HG03439 (cell line): ENCODE measurements at regions not wholly inside any gene's neighbourhood (a gene's known extent, or its start where the extent isn't known, plus 50 kb on each side); places are given as distances from the start of the nearest gene placed in this dataset.
A peak's percentile ranks its signal among the peaks of the same experiment; 100 is the strongest.
"Not testable (repeated sequence)": the region's sequence is repeated elsewhere in the genome, so short reads cannot be mapped to it uniquely, and the experiment has no call there.

Source experiments
- ATAC-seq: cut with Tn5 transposase; IDR thresholded peaks from one replicate; pipeline ENCODE4 v1.9.1; 2021; ENCODE audit warnings: mild to moderate bottlenecking, moderate library complexity; ENCODE audit not compliant: unreplicated experiment

DNA sequence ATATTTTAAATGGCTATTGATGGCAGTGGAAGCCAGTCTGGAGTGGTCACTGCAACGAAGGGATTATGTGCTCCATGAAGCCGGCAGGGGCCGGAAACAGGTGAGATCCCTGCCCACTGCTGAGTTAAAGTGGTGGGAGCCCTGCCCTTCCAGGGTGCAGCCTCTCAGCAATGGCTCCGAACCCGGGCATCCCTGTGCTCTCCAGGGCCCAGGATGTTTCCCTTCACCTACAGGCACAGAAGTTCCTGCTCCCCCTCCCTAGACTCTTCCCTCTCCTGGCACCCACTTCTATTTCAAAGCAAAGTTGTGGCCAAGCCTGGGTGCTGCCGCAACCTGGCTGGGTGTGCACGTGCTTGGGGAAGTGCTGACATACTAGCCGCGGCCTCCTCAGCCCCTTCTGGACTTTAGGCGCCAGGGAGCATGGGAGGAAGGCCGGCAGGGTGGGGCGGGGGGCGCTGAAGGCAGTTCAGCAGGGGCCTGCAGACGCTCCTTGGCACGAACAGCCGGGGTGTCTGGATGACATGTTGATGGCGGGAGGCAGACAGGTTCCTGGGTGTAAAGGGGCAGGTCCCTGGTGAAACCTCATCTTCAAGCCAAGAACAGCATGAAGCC is 452.3 kb downstream of the HTR1B start:
- ATAC-seq = no peak

DNA sequence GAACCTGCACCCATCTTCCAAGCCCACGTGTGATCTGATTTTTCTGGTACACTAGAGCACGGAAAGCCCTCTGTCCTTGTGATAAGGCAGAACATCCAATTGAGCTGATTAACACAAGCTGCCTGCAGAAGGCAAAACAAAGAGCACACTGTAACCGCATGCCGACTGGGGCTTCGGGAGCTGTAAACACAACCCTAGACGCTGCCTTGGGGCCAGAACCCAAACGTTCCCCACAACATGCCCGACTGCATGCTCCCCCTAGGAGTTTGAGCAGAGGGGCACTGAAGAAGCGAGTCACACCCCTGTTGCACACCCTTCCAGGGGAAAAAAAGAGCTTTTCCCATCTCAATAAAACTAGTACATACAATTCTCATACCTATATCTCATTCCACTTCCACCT is 470.7 kb downstream of the HTR1B start:
- no peak for ATAC-seq

DNA sequence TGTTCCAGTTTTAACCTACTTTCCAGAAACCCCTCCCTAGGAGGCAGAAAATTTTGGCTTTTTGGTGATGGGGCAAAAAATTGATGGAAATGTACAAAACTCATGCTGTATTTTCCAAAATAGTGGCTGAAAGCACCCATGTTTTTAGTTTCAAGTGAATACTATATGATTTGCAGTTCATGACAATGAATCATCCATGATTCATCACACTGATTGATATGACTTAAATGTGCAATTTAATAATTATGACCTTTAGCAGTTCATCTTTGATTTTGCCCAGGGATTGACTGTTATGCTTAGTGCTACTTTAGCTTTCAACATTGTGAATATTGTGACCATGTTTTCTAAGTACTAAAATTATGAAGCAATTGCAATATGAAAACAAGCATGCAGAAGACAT is 478.7 kb downstream of the HTR1B start:
- ATAC-seq = no peak

DNA sequence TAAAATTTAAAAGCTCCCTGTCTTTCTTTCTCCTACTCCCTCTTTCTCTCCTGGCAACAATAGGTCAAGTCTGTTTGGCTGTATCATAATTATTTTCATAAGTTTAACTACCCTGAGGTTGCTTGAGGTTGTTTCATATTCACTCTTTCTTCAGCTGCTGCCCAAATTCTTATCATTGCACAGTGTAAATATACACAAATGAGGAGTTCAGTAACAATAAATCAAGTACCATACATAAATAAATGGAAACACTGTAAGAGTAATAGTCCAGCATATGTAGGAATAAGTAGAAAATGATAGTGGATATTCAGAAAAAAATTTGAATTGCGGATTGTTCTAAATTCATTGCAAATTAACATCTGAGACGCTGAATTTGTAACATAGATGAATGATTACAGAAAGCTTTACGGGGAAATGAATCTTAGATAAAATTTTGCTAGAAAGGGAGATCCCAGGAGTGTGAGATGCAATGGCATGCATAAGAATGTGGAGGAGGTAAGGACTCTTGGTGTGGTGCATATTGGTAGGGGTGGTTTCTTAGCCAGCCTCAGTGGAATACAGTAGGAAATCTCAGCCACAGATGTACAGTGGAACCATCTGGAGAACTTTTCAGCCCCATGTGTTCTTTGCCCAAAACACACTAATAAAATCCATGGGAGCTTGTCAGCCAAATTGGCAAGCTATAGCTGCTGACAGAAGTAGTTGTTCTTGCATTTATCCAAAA is 480.7 kb downstream of the HTR1B start:
- no peak for ATAC-seq

DNA sequence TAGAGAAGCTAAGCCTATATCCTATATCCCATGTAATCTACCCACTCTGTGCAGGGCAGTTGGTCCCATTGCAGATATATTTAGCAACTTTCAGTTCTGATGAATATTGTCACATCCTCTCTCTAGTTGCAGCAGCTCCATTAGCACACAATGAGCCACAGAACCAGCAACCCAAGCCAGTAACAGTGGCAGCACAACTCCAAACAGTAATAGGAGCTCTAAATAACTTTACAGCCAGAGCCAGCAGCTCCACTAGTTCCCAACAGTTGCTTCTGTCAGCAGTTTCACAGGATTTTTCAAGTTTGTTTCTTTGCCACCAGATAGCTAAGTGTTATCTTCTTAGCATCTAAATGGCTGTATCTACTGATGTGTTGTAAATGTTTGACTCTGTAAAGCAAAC is 490.8 kb downstream of the HTR1B start:
- ATAC-seq = no peak

DNA sequence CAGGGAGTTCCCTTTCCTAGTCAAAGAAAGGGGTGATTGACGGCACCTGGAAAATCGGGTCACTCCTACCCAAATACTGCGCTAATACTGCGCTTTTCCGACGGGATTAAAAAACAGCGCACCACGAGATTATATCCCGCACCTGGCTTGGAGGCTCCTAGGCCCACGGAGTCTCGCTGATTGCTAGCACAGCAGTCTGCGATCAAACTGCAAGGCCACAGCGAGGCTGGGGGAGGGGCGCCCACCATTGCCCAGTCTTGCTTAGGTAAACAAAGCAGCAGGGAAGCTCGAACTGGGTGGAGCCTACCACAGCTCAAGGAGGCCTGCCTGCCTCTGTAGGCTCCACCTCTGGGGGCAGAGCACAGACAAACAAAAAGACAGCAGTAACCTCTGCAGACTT is 504.1 kb downstream of the HTR1B start:
- not testable (repeated sequence) for ATAC-seq

DNA sequence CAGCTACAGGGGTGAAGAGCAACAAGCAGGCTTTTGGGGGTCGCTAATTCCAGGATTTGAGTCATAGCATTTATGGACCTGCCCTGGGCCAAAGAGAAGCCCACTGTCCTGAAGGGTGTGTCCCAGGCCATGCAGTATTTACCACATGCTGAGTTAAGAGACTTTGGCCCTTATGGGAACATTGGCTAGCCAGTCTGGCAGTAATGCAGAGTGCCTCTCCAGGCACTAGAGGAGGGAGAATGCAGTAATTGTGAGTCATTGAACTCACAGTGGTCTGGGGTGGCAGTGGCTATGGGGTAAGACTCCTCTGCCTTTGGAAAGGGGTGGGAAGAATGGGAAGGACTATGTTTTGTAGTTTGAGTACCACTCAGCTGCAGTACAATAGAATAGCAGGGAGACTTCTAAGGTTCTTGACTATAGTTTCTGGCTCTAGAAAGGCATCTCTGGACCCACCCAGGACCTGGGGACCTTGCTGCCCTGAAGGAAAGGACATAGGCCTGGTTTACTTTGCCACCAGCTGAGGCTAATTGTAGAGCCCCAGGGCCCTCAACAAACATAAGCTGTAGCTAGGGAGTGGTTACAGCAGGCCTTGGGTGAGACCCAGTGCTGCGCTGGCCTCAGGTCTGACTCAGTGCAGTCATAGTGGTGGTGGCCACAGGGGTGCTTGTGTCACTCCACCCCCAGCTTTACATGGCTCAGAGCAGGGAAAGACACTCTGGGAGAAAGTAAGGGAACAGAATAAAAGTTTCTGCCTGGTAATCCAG is 520.9 kb downstream of the HTR1B start:
- no peak for ATAC-seq

DNA sequence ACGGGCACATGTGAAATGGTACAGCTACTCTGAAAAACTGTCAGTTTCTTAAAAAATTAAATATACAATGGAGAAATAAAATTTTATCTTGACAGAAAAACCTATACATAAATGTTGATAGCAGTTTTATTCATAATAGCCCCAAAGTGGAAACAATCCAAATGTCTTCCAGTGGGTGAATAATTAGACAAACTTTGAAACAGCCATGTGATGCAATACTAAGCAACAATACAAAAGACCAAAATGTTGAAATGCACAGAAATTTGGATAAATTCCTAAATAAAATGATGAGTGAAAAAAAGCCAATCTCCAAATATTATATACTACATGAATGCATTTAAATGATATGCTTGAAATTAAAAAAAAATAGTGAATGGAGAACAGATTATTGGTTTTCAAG is 523.1 kb downstream of the HTR1B start:
- no peak for ATAC-seq

DNA sequence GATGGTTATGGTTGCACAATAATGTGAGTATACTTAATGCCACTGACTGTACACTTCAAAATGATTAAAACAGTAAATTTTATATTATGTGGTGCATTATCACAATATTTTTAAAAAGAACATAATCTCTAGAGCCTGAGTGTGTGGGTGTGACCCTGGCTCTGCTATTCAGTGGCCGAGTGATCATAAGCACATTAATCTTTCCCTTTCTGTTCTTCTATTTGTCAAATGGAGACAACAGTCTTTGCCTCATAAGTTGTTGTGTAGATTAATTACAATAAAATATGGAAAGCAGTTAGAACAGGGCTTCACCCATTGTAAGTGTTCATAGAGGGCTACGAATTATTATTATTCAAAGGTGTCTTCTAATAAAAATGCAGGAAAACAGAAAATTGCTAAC is 548.6 kb downstream of the HTR1B start:
- ATAC-seq = no peak

DNA sequence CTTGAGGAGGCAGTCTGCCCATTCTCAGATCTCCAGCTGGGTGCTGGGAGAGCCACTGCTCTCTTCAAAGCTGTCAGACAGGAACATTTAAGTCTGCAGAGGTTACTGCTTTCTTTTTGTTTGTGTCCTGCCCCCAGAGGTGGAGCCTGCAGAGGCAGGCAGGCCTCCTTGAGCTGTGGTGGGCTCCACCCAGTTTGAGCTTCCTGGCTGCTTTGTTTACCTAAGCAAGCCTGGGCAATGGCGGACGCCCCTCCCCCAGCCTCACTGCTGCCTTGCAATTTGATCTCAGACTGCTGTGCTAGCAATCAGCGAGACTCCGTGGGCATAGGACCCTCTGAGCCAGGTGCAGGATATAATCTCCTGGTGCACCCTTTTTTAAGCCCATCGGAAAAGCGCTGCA is 557.8 kb downstream of the HTR1B start:
- not testable (repeated sequence) for ATAC-seq

DNA sequence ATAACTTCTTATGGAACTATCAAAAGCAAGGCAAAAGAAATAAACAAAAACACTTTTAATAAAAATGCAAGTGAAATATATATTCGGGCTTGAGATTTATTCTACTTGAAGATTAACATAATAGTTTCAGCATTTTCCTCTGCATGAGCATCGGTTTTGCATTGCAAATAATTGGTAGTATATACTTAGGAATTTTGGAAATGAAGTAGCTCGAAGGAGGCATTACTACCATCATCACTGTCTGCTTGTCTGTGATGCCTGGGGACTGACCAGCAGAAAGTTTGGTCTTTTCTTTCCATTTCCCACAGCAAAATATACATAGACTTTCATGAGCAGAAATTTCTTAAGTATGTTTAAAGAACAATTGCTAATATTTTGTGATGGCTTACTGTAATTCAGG is 570.7 kb downstream of the HTR1B start:
- no peak for ATAC-seq

DNA sequence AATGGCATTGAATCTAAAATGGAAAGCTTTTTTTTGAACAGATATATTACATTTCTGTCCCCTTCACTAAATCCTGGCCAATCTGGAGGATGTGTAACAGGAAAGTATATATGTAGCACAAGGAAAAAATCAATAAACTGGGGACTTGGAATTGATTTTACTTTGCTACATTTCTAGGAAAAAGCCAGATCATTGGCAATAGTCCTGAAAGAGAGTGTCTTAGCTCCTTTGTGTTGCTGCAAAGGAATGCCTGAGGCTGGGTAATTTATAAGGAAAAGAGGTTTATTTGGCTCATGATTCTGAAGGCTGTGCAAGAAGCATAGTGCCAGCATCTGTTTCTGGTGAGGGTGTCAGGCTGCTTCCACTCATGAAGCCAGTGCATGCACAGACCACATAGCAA is 574.9 kb downstream of the HTR1B start:
- ATAC-seq = no peak

DNA sequence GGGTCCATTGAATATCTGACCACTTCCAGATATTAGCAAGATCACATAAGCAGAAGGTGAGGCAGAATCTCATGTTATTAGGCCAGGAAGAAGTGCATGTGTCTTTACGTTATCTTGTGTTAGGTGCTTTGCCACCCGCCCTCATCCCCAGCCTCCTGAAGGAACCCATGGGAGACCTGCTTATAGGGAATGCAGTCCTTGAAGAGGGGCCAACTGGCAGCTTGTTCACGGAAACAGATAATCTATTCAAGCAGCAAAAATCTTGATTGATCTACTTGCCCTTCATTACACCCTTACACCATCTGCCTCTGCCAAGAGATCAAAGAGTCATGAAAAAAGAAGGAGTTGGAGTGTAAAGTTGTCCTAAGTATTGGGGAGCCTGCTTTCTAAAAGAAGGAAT is 576.4 kb downstream of the HTR1B start:
- ATAC-seq = no peak

DNA sequence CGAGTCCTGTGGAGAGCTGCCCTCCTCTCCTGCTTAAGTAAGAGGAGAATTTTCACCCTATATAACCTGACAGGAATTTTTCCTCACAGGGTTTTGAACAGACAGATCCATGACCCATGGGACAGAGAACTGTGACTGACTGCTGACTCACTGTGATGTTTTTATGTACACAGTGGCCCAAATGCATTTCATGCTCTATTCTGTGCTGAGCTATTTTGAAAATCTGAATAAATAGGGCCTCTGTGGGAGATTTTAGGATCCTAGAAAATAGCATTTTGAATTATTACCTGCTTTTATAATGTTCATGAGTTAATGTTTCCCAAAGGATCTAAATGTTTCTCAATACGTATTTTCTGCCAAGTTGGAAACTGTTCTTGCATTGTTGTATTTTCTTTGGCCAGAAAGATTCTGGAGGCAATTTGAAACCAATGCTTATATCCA is 577.4 kb downstream of the HTR1B start:
- no peak for ATAC-seq

DNA sequence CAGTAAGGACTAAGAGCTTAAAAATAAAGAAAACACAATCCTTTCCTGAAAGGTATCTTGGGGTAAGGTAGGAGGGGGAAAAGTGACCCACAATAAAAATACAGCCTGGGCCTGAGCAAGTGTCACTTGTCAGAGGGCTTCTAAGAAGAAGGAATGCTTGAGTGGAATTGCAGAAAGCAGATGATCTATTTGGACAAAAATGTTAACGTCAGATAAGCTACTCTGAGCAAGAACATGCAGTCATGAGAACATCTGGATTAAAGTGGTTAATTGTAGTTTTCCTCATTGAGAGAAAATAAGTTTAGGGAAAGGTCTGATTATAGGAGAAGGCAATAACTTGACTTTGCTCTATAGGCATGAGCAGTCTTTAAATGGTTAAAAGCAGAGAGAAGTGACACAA is 581.9 kb downstream of the HTR1B start:
- ATAC-seq = no peak

DNA sequence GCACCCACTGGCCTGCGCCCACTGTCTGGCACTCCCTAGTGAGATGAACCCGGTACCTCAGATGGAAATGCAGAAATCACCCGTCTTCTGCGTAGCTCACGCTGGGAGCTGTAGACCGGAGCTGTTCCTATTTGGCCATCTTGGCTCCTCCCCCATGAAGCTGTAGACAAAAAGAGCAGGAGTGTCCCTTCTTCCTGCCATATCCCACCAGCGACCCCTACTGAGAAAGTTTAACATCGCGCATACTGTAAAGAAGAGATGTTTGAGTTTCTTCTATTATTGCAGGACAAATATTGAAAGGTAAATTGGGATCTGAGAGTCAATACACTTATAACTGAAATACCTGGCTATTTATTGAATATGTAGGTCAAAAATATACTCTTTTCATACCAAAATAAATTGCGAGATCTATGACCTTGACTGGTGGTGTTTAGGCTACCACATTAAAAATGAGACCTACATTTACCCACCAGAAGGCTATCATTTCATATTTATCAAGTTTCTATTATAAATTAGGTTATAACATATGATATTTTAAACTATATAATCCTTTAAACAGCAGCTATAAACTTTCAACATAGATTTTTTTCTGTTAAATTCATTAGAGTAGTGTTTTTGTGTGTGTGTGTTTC is 586.3 kb downstream of the HTR1B start:
- no peak for ATAC-seq

DNA sequence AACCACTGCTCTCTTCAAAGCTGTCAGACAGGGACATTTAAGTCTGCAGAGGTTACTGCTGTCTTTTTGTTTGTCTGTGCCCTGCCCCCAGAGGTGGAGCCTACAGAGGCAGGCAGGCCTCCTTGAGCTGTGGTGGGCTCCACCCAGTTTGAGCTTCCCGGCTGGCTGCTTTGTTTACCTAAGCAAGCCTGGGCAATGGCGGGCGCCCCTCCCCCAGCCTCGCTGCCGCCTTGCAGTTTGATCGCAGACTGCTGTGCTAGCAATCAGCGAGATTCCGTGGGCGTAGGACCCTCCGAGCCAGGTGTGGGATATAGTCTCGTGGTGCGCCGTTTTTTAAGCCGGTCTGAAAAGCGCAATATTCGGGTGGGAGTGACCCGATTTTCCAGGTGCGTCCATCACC is 586.9 kb downstream of the HTR1B start:
- ATAC-seq = not testable (repeated sequence)

DNA sequence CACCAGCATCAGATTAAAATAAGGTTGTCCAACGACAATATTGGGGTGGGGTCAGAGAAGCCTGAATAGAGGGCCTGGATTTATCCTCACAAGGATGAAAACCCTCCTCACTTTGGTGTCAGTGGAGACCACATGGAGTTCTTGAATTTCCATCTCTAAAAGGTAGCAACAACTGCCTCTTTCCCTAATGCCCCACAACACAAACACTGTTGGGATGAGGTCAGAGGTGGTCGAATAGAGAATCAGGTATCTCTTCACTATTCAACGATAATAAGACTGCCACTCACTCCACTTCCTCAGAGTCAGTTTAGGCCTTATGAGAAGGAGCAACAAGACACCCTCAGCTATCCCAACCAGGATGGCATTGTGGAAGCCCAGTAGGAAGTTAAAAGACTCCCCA is 596.1 kb downstream of the HTR1B start:
- ATAC-seq = no peak

DNA sequence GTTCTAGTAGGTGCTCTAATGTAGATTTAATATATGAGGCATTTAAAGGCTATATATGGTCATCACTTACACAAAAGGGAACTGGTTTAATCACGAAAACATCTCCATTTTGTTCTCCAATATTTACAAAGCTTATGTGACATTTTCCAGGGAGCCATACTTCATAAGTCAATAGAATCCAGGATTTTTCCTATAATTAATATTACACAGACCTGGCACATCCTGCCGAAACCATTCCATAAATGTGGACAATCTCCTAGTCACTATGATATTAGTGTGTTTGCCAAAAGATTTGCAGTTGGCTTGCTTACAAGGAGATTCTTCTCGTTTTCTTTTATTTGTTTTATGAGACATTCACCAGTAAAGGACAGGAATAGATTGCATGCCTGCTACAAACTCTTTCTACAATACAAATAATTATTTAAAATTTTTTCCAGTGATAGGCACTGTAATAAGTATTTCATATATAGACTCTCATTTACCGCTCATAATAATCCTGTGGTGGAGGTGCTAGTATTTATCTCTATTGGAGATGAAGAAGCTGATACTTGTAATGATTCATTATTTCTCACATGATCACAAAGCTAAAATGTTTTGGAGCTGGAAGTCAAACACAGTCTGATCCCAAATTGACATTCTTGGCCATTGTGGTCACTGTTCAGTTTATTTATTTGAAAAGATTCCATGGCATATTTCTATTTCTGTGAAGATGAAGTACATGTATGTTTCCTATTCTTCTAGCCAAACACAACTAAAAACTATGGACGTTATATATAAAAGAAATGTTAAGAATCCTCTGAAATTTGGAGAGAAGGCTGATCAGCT is 597.0 kb downstream of the HTR1B start:
- ATAC-seq = no peak

DNA sequence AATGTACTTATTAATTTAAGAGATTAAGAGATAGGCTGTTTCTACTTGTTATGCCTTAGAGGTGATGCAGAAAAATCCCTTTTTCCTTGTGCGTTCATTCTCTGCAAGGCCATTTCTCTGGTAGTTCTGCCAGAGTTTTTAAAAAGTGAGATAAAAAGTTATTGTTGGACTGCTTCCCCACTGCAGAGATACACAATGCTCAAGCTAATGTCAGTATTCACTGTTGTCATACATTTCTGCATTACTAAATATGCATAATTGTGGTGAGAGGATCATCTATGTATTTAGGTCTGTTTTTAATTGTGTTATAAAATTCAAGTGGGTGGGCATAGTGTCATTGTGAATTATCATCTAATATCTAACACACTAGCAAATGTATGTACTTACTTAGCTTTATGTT is 600.4 kb downstream of the HTR1B start:
- ATAC-seq = no peak

DNA sequence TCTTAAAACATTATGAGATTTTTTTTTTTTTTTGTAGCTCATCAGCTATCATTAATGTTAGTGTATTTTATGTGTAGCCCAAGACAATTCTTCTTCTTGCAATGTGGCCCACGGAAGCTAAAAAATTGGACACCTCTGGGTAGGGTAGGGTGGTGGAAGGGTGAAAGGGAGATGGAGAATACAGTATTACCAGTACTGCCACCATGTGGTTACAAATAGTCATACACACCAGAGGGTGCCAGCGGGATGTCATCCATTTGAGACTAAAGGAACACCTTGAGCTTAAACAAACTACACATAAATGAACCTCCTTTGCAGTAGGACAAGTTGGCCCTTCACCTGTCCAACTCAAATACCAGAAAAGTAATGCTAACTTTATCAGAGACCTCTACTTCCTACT is 601.9 kb downstream of the HTR1B start:
- peak; percentile 93 for ATAC-seq
